Testis (tissue), 2 donors: ENCODE measurements at regions not wholly inside any gene's neighbourhood (a gene's known extent, or its start where the extent isn't known, plus 50 kb on each side); places are given as distances from the start of the nearest gene placed in this dataset.
"Not testable (repeated sequence)": the region's sequence is repeated elsewhere in the genome, so short reads cannot be mapped to it uniquely, and the experiment has no call there.

Experiments used
- DNase-seq: peaks from one replicate; pipeline ENCODE4 v3.0.0-alpha.2; 2019
- H3K27ac ChIP-seq, 2 donors: fragments of 200-600 bp; sonication (generic); one replicate each; pipeline ENCODE4 v1.5.1; 2019
- H3K27me3 ChIP-seq: fragments of 200-600 bp; sonication (generic); one replicate; pipeline ENCODE4 v1.5.1; 2019
- H3K36me3 ChIP-seq: fragments of 200-600 bp; sonication (generic); one replicate; pipeline ENCODE4 v1.5.1; 2017; ENCODE audit warnings: low read depth; ENCODE audit errors: missing control alignments
- H3K4me1 ChIP-seq: fragments of 200-600 bp; sonication (generic); one replicate; pipeline ENCODE4 v1.5.1; 2019
- H3K4me3 ChIP-seq, 2 donors: fragments of 200-600 bp; sonication (generic); one replicate each; pipeline ENCODE4 v1.5.1; 2017 to 2019
- H3K9me3 ChIP-seq: fragments of 200-600 bp; sonication (generic); one replicate; pipeline ENCODE4 v1.5.1; 2017
- CTCF ChIP-seq, 3 experiments: fragments of 450-650 bp in 2 of 3; fragments of 200-600 bp in 1 of 3; sonication (generic) in 1 of 3; IDR thresholded peaks; one replicate each; pipeline ENCODE4 v1.5.1; 2016 to 2019; ENCODE audit warnings: antibody characterized with exemption in 3 of 3, mild to moderate bottlenecking in 2 of 3, moderate library complexity in 1 of 3
- POLR2A ChIP-seq: fragments of 450-650 bp; IDR thresholded peaks from one replicate; pipeline ENCODE4 v1.6.1; 2017; ENCODE audit warnings: antibody characterized with exemption, mild to moderate bottlenecking, moderate library complexity
- WGBS, 2 donors: methylation state at CpG; one replicate each; pipeline ENCODE4 v1.1.5; 2018; 5-methylcytosine and 5-hydroxymethylcytosine counted together
- intact Hi-C: fragments of 100-400 bp; cut with DNase I; formaldehyde crosslinking; loops from one replicate; pipeline ENCODE4 v1.15.1; 2023; ENCODE audit warnings: low total_unique reads

GRCh38 chr6:66184091-66184490 is 477.1 kb upstream of the EYS start:
- Histone ChIP-seq H3K4me3 (no peak overlapping the region), H3K36me3 (no peaks in the 10 kb centered on the region), H3K27me3 (no peaks in the 10 kb centered on the region), H3K27ac (no peak overlapping the region), H3K4me1 (no peaks in the 10 kb centered on the region), H3K9me3 (no peaks in the 10 kb centered on the region)
- 48 to 60% methylated on average over 1 of the region's 1 CpG for WGBS, 2 donors
- intact Hi-C loops: no loop called here
- no peak for DNase-seq
- TF ChIP-seq CTCF (IDR thresholded peaks at IDR 0.05) (no peak), POLR2A (no peak)

GRCh38 chr6:66179361-66179760 is 472.3 kb upstream of the EYS start:
- 70 to 73% methylated on average over 3 of the region's 3 CpGs for WGBS, 2 donors
- no peak overlapping the region for H3K4me3 ChIP-seq
- no peaks in the 10 kb centered on the region for H3K36me3 ChIP-seq
- H3K27me3 ChIP-seq: no peaks in the 10 kb centered on the region
- no peaks in the 10 kb centered on the region for H3K9me3 ChIP-seq
- no peak for DNase-seq
- H3K4me1 ChIP-seq: no peaks in the 10 kb centered on the region
- intact Hi-C loops: no loop called here
- H3K27ac ChIP-seq: no peak overlapping the region
- no peak for TF ChIP-seq CTCF (IDR thresholded peaks at IDR 0.05)
- TF ChIP-seq POLR2A: no peak

- H3K9me3 ChIP-seq: no peaks in the 10 kb centered on the region
- WGBS, 2 donors: 84 to 88% methylated on average over 6 of the region's 6 CpGs
- intact Hi-C loops: no loop called here
Observed at GRCh38 chr6:66173587-66173986, 466.6 kb upstream of the EYS start.

GRCh38 chr6:66166713-66167112 is 459.7 kb upstream of the EYS start:
- H3K4me3 ChIP-seq, H3K9me3 ChIP-seq, H3K27me3 ChIP-seq, H3K27ac ChIP-seq, H3K4me1 ChIP-seq, H3K36me3 ChIP-seq, intact Hi-C loops, DNase-seq: not testable (repeated sequence)
- 96 to 97% methylated on average over 9 to 10 of the region's 10 CpGs for WGBS, 2 donors

More at GRCh38 chr6:66173587-66173986, 466.6 kb upstream of the EYS start:
- DNase-seq: no peak
- no peak overlapping the region for H3K4me3 ChIP-seq
- H3K27ac ChIP-seq: no peak overlapping the region
- no peaks in the 10 kb centered on the region for H3K27me3 ChIP-seq
- H3K36me3 ChIP-seq: no peaks in the 10 kb centered on the region
- TF ChIP-seq POLR2A (no peak), CTCF (IDR thresholded peaks at IDR 0.05) (no peak)
- H3K4me1 ChIP-seq: no peaks in the 10 kb centered on the region

GRCh38 chr6:66161546-66162108 is 454.6 kb upstream of the EYS start:
- H3K4me3 ChIP-seq: no peak overlapping the region
- 62 to 66% methylated on average over 1 of the region's 1 CpG for WGBS, 2 donors
- intact Hi-C loops: no loop called here
- DNase-seq: no peak
- H3K36me3 ChIP-seq: no peaks in the 10 kb centered on the region
- TF ChIP-seq CTCF (IDR thresholded peaks at IDR 0.05) (no peak), POLR2A (no peak)
- H3K27ac ChIP-seq: no peak overlapping the region
- H3K4me1 ChIP-seq: no peaks in the 10 kb centered on the region
- H3K9me3 ChIP-seq: no peaks in the 10 kb centered on the region
- H3K27me3 ChIP-seq: no peaks in the 10 kb centered on the region
